Cardiac septum (tissue), 1 donor: ENCODE measurements at regions not wholly inside any gene's neighbourhood (a gene's known extent, or its start where the extent isn't known, plus 50 kb on each side); places are given as distances from the start of the nearest gene placed in this dataset.

Source experiments
- DNase-seq: peaks from one replicate; pipeline ENCODE4 v3.0.0-alpha.2; 2020; ENCODE audit warnings: low spot score
- intact Hi-C: fragments of 100-400 bp; cut with DNase I; formaldehyde crosslinking; loops from one replicate; pipeline ENCODE4 v1.14.0; 2022
- donor health status: DM: no; HTN: no; CAD: no.

DNA sequence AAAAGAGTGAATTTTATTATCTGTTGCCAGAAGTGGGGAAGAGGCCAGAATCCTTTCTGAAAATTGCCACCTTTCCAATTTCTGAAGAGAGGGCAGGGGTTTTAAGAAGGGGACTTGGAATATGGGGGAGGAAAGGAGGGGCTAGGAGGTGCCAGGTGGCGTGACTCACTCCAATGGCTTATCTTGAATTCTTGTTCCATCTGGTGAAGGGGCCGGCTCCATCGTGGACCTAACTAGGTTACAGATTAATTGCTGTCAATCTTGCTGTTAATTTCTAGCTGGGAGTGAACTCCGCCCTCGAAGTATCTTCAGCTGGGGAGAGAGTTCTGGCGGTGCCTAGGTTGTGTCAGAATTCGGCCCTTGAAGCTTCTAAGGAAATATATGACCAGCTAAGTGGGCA lies 138.7 kb downstream of the YTHDC2 start:
- no peak for DNase-seq
- intact Hi-C loops, result no loop called here

DNA sequence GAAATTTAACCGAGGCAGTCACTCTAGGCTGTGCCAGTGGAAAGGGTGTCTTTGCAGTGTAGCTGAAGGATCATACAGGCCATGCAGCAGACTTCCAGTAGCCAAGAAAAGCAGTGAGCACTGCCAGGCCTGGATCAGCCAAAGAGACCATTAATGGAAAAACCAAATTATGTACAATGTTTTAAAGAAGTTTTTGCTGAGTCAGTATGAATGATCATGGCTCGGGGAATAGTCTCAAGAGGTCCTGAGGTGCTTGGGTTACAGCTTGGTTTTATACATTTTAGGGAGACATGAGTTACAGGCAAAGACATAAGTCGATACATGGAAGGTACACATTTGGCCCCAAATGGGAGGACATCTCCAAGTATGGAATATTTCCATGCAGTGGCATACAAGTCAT lies 141.3 kb downstream of the YTHDC2 start:
- intact Hi-C loops, result no loop called here
- DNase-seq, result no peak

DNA sequence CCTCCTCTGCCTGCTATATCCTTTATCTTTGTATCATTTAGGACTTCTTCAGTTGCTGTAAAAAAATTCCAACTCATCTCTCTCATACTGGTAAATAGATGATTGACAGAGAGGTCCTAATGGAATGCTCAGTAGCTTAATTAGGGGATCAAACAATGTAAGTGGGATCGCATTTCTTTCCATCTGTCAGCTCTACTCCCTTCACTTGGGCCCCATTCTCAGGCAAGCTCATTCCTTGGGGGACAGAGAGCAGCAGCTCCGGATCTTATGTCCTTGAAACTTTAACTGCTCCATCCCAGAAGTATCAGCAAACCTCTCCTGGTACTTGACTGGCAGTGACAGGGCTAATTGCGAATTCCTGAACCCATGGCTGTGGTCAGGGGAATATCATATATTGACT lies 146.7 kb downstream of the YTHDC2 start:
- intact Hi-C loops, result no loop called here
- no peak for DNase-seq

DNA sequence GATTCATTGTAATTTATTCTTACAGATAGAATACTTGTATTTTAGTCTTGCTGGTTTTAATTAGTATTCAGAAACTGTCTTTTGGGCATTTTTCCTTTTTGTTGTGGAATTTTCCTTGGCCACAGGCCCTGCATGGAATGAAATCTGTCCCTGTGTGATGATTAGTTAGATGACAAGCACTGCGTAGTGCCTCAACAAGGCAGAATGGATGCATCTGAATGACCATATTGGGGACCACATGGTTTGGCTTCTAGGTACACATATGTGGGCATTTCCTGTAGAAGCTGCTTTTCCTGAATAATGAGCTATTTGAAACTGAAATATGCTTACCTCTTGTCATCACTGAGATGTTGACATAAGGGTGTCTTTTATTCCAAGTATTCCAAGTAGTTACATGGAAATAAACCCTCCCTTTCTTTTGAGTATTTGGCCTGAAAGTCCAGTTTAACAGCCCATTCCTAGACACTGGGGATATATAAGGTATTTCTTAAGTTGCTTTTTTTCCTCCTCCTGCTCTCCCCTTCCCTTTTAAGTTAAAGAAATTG lies 147.3 kb downstream of the YTHDC2 start:
- DNase-seq, result no peak
- intact Hi-C loops, result no loop called here

DNA sequence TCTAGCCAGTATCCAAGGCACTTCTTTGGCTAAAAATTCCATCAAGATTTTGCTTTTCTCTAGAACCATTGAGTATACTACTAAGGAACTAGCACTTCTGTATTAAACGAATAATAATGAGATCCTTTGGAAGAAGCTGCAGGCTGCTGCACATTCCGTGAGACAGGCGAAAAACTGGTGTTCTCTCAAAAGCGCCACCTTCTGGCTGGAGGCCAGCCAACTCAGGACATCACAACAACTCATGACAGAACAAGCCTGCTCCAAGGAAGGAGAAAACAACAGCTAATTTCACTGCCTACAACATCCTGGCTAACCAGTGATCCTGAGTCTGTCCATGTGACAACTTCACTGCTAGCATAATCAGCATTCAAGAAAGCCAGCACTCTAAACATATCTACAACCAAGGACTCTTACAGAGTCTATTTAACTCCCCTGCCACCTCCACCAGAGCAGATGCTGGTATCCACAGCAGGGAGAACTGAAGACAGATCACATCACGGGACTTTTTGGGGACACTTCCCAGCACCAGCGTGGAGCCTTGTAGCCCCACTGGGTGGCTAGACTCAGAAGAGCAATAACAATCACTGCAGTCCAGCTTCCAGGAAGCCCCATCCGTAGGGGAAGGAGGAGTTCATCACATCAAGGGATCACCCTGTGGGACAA lies 150.5 kb downstream of the YTHDC2 start:
- intact Hi-C loops, result no loop called here
- DNase-seq, result no peak

DNA sequence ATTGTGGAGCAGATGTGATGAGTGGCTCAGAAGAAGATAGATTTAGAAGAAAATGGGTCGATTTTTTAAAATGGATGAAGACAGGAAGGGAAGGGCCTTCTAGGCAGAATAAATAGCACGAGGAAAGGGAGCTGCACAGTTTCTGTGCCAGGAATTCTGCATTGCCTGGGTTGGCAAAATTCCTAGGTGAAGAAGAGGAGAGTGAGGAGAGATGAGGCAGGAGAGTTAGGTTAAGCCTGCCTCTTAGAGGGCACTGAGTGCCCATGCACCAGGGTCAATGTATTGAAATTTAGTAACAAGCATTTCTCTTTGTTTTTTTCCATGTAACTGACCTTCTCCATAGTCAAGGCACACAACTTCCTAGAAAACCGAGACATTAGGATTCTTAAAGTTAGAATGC lies 159.5 kb downstream of the YTHDC2 start:
- intact Hi-C loops, result no loop called here
- no peak for DNase-seq

DNA sequence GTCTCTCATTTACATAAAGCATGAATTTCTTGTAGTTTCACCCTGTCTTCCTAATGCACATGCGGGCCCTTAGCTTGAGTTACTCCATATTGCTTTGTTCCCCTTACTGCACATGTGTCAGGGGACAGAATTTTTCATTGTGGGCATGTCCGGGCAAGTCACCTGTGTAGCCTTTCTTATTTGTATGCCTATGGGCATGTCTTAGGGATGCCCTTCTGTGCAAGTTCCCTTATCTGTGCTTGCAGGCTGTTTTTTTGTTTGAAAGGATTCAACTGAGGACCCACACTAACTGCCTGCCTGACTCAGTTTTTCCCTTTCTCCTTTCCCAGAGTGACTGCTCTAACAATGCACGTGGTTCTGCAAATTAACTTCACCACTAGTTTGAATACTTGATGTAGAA lies 161.7 kb downstream of the YTHDC2 start:
- intact Hi-C loops, result loop anchor here (5.0 kb wide), 2 partner anchors 777 to 1117 kb away; no protein-coding TSS in a partner anchor
- DNase-seq, result no peak

DNA sequence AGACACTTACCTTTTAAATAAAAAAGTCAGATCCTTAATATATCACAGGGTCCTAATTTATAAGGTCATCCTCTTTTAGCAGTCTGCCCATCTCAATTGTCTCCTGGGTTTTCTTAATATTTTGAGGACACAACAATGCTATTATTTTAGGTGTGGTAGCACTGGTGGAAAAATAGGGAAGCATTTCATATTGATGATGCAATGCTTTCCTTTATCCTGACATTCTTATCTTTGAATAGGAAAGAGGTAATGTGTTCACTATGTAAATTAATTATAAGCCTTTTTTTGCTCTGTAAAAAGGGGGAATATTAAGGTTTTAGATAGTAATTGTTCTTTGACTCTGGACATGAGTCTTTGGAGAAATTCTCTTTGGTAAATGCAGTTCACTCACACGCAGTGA lies 164.7 kb downstream of the YTHDC2 start:
- DNase-seq, result no peak
- intact Hi-C loops, result loop anchor here (5.0 kb wide), 2 partner anchors 774 to 1114 kb away; no protein-coding TSS in a partner anchor

DNA sequence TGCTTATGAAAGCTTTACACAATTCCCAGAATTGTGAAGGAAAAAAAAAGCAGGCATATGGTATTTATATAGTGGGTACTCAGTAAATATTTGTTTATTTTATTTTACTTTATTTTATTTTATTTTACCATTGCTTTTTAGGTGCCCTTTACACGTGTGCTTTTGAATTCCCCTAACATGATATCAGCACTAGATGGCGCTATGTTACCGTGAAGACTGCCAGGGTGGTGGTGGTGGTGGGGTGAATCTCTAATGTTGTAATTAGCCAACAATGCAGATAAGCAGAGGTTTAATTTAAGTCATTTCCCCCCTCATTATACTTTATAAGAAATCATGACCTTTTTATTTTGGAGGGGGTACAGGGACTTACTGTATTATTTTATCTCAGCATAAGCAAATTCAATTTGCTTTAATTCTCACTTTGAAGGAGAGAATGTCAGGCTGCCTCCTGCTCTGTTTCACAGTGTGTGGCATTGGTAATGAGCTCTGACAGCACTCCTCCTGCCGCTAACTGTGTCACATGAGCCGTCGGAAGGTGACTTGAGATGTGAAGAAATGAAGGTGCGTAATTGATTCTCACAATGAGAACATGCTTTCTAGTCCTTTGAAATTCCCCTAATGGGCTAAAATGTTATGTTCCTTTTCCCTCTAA lies 165.6 kb downstream of the YTHDC2 start:
- intact Hi-C loops, result loop anchor here (5.0 kb wide), 2 partner anchors 773 to 1113 kb away; no protein-coding TSS in a partner anchor
- no peak for DNase-seq

DNA sequence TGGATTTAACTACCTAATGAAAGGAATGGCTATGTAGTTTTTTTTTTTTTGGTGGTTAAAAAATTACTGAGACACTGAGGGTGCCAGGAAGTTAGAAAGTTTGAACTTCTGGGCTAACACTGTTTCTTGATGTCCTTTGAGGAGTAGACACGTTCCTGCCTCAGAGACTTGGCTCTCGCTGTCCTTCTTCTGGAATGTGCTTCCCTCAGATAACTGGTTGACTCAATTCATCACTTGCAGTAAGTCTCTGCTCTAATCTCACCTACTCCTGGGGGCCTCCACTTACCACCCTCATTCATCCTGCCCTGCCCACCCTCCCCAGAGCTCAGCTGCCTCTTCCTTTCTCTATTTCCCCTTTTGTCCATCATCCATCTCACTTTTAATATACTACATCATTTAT lies 167.0 kb downstream of the YTHDC2 start:
- intact Hi-C loops, result no loop called here
- no peak for DNase-seq

DNA sequence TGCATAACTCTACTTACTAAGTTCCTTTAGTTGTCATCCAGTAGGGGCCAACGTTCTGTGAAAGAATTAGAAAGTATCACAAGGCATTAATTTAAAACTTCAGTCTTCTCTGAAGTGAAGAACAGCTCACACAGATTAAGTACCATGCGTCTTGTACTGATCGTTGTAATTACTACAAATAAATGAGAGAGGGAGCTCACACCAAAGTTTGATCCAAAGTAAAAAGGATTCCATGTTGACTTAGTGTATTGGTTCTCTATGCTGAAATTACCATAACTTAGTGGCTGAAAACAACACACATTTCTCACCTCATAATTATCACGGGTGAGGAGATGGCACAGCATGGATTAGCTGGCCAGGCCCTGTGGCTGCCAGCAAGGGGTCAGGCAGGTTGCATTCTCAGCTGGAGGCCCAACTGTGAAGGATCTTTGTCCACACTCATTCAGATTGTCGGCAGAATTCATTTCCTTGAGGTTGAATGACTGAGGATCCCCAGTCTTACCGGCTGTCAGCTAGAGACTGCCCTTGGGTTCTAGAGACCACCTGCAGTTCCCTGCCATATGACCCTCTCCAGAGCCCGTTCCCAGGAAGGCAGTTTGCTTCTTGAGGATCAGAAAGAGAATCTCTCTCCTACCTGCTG lies 169.1 kb downstream of the YTHDC2 start:
- DNase-seq, result no peak
- intact Hi-C loops, result no loop called here

DNA sequence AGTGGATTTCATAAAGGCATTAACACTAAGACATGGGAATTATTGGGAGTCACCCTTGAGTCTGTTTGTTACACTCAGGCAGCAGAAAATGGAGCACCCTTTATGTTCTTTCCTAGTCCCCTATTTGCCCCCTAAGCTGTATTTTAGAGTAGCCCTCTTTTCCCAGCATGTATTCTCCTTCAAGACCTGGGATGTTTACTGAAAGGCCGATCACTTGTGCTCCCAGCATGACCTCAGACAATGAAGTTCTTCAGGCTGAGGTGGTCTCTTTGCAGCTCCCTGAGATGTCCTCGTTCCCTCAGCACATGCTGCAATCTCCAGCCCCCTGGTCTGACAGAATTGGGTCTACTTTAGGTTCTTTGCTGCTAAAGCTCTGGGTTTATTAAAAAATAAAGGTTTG lies 169.7 kb downstream of the YTHDC2 start:
- DNase-seq, result no peak
- intact Hi-C loops, result no loop called here

DNA sequence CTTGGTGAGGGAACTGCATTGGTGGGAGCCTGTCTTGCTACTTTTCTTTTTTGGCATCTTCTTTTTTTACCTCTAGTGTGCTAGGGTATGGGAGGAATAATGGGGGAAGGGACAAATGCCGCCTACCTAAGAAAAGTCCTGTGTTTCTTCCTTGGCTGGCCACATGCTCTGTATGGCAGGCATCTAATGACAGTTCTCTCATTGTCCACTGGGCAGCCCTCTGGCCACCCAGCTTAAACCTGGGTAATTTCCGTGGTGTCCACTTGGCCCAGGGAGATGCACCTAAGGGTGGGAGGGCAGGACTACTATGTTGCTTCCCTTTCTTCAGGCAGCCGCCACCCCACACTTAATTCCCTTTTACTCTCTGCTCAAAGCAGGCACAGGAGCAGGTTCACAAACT lies 173.1 kb downstream of the YTHDC2 start:
- intact Hi-C loops, result no loop called here
- DNase-seq, result no peak

DNA sequence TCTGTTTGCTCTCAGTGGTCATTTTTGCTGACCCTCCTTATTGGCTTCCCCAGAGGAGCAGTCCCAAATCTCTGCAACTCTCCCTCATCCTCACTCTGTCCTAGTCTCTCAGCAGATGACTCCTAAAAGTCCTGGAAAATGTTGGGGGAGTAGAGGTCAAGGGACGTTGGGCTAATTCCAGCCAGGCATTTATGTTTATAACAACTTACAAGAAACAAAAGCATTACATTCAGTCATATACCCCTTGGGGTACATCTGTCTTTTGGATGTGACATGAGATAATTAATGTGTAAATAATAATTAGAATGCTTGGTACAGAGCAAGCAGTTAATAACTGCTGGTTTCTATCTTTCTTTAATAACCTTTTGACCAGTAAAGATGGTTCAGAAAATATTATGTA lies 176.2 kb downstream of the YTHDC2 start:
- no peak for DNase-seq
- intact Hi-C loops, result no loop called here

DNA sequence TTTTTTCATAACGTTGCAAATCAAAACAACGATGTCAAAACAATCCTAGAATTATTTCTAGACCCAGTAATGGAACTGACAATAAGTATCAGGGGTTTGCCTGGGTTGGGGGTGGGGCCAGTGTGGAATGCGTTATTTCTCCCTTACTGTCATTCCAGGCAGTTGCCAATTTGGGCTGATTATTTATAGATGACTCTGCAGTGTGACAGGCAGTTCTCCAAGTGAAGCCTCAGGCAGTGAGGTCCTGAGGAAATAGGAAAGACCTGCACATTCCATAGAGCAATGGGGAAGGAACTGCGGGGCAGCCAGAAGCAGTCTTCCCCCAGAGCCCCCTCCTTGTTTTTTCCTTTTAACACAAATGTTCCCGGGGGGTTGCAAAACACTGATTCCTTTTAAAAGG lies 179.0 kb downstream of the YTHDC2 start:
- intact Hi-C loops, result no loop called here
- DNase-seq, result no peak

DNA sequence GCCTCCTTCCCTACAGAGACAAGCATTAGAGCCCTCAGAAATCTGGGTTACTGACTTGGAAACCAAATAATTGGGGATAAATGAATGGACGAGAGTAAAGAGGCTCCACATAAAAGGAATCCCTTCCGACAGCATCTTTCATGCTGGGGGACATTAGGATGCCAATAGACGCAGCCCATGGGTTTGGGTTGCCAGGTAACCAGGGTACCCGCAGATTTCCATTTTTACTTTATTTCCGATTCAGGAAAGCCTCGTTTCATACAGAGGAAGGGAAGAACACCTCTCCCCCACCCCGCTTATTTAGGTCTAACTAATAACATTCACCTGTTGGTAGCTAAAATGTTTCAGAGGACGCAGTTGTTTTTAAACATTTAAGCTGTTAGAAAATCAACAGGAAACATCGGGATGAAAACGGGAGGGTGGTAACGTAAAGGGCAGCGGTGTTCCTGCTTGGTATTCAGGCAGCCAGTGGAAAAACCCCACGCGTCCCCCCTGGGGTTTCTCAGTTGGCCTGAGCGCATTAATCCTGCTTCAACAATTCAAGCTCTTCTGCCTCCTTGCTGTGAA lies 179.5 kb downstream of the YTHDC2 start:
- no peak for DNase-seq
- intact Hi-C loops, result no loop called here

DNA sequence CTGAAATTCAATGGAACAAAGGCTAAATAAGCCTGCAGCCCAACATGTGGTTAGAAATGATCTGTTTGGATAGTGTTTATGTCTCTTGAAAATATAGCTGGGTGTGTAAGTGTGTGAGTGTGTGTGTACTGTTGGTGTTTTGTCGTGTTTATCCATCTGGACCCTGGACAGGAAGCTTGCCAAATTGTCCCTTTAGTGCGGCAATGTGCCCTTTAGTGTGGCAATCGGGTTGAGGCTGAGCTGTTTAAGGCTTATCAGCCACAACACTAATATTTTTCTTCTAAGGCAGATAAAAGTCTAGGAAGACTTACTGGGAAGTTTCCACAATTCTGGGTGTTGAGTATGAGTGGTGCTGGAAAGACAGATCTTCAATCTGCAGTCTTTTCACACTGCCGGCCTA lies 180.2 kb downstream of the YTHDC2 start:
- intact Hi-C loops, result no loop called here
- no peak for DNase-seq

DNA sequence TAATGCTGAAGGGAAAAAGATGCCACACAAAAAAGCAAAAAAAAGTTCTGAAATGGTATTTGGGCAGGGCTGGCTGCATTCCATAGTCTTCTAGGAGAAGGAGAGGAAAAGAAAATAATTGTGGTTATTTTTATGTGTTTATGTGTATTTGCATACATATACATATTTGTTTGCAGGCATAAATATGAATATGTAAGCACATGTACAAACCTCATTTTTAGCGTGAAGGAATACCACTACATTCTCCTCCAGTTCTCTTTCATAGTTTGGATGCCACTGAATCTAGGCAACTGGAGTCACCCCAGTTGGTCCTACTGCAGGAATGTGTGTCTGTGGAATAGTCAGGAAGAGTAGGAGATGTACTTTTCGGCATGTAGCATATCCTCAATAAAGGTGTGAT lies 181.1 kb downstream of the YTHDC2 start:
- DNase-seq, result no peak
- intact Hi-C loops, result no loop called here

DNA sequence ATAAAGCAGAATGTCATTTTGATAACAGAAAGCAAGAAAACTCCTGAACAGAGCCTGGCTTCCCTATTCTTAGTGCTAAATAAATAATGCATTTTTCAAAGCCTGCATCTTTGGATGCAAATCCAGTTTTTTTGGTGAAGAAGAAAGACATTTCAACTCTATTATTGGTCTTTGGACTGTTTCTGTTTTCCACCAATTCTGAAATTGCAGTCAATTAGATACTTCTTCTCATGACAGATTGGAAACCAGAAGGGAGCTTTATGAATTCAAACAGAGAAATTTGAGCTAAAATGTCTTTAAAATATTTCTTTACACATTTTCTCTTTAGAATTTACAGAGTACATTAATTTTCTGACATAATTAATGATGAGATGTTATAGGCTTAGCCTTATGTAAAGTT lies 189.8 kb downstream of the YTHDC2 start:
- no peak for DNase-seq
- intact Hi-C loops, result no loop called here

DNA sequence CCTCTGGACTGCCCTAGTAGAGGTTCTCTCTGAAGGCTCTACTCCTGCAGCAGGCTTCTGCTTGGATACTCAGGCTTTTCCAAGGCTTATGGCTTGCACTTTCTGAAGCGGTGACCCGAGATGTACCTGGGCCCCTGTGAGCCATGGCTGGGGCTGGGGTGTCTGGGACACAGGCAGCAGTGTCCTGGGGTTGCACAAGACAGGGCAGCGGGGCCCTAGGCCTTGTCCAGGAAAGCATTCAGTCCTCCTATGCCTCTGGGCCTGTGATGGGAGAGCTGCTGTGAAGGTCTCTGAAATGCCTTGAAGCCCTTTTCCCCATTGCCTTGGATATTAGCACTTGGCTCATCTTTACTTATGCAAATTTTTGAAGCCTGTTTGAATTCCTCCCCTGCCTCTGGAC lies 192.2 kb downstream of the YTHDC2 start:
- intact Hi-C loops, result no loop called here
- no peak for DNase-seq

DNA sequence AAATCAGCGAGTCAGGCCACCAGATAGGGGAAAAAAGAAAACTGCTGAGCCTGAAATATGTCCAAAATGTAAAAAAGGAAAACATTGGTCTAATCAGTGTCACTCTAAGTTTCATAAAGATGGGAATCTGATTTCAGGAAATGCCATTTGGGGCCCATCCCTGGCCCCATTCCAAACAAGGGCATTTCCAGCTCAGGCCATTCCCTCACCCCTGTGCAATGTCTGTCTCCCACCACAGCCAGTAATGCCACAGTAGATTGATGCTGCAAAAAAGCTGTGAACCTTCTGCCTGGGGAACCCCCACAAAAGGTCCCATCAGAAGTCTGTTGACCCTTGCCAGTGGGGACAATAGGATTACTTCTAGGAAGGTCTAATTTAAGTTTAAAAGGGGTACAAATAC lies 199.6 kb downstream of the YTHDC2 start:
- DNase-seq, result no peak
- intact Hi-C loops, result no loop called here
